DMS153 treated with DMSO at 0.1 percent for 48 hours (cell line): ENCODE measurements at regions not wholly inside any gene's neighbourhood (a gene's known extent, or its start where the extent isn't known, plus 50 kb on each side); places are given as distances from the start of the nearest gene placed in this dataset.

Experiments used
- DNase-seq: peaks from one replicate; lab custom pipeline; 2025; ENCODE audit not compliant: unreplicated experiment; lab: John Stamatoyannopoulos, UW

GRCh38 chr3:40848421-40848820, 323.7 kb downstream of the ZNF621 start:
- DNase-seq, result no peak

- DNase-seq, result no peak
Measured at GRCh38 chr3:40850861-40851260, 326.1 kb downstream of the ZNF621 start.

- no peak for DNase-seq
Measured at GRCh38 chr3:40851836-40852235, 327.1 kb downstream of the ZNF621 start.

- DNase-seq, result no peak
Measured at GRCh38 chr3:40852712-40853111, 328.0 kb downstream of the ZNF621 start.

- no peak for DNase-seq
Measured at GRCh38 chr3:40853474-40853873, 328.7 kb downstream of the ZNF621 start.

GRCh38 chr3:40855871-40856270, 331.1 kb downstream of the ZNF621 start:
- DNase-seq, result no peak

GRCh38 chr3:40858364-40859115, 333.8 kb downstream of the ZNF621 start:
- no peak for DNase-seq

GRCh38 chr3:40862946-40863345, 336.4 kb upstream of the CTNNB1 start:
- no peak for DNase-seq

- no peak for DNase-seq
Measured at GRCh38 chr3:40864146-40864782, 335.0 kb upstream of the CTNNB1 start.

- DNase-seq, result no peak
Measured at GRCh38 chr3:40864915-40865314, 334.4 kb upstream of the CTNNB1 start.

- DNase-seq, result no peak
Measured at GRCh38 chr3:40867797-40868196, 331.5 kb upstream of the CTNNB1 start.

- no peak for DNase-seq
Measured at GRCh38 chr3:40869013-40869412, 330.3 kb upstream of the CTNNB1 start.

GRCh38 chr3:40869939-40870338, 329.4 kb upstream of the CTNNB1 start:
- no peak for DNase-seq

- no peak for DNase-seq
Measured at GRCh38 chr3:40871394-40871793, 327.9 kb upstream of the CTNNB1 start.

GRCh38 chr3:40872258-40872920, 326.9 kb upstream of the CTNNB1 start:
- DNase-seq, result no peak

- DNase-seq, result no peak
Measured at GRCh38 chr3:40873476-40873875, 325.8 kb upstream of the CTNNB1 start.

GRCh38 chr3:40873934-40874699, 325.2 kb upstream of the CTNNB1 start:
- no peak for DNase-seq

GRCh38 chr3:40875581-40875980, 323.7 kb upstream of the CTNNB1 start:
- DNase-seq, result no peak

GRCh38 chr3:40876009-40876408, 323.3 kb upstream of the CTNNB1 start:
- DNase-seq, result no peak

- no peak for DNase-seq
Measured at GRCh38 chr3:40876496-40876895, 322.8 kb upstream of the CTNNB1 start.

GRCh38 chr3:40877631-40878463, 321.5 kb upstream of the CTNNB1 start:
- DNase-seq, result no peak
